Breast epithelium (tissue), 4 donors: ENCODE measurements at regions not wholly inside any gene's neighbourhood (a gene's known extent, or its start where the extent isn't known, plus 50 kb on each side); places are given as distances from the start of the nearest gene placed in this dataset.

Experiments
- DNase-seq, 2 donors: peaks; one replicate each; pipeline ENCODE4 v3.0.0-alpha.2; 2019; ENCODE audit warnings: low spot score in 2 of 2
- H3K27ac ChIP-seq, 2 donors: fragments of 200-600 bp; sonication (generic) in 1 of 2; one replicate each; pipeline ENCODE4 v1.5.1; 2016 to 2019; ENCODE audit warnings: mild to moderate bottlenecking in 1 of 2
- H3K27me3 ChIP-seq, 2 donors: fragments of 200-600 bp; sonication (generic) in 1 of 2; one replicate each; pipeline versions ENCODE4 v1.5.1 to v1.6.0; 2017 to 2019; ENCODE audit warnings: control low read depth in 1 of 2, mild to moderate bottlenecking in 1 of 2
- H3K36me3 ChIP-seq: fragments of 200-600 bp; one replicate; pipeline ENCODE4 v1.5.1; 2019
- H3K4me1 ChIP-seq, 2 donors: fragments of 200-600 bp; sonication (generic); one replicate each; pipeline ENCODE4 v1.5.1; 2016 to 2019; ENCODE audit warnings: control low read depth in 1 of 2
- H3K4me3 ChIP-seq, 3 donors: fragments of 200-600 bp; sonication (generic); 1 replicate in 2 of 3; 2 replicates in 1 of 3; pipeline ENCODE4 v1.5.1; 2016 to 2019; ENCODE audit warnings: mild to moderate bottlenecking in 3 of 3, moderate library complexity in 2 of 3
- H3K9me3 ChIP-seq, 2 donors: fragments of 200-600 bp; sonication (generic) in 1 of 2; one replicate each; pipeline ENCODE4 v1.5.1; 2016 to 2019; ENCODE audit warnings: control low read depth in 1 of 2
- POLR2A ChIP-seq: fragments of 450-650 bp; IDR thresholded peaks from one replicate; pipeline ENCODE4 v1.6.1; 2016; ENCODE audit warnings: antibody characterized with exemption, mild to moderate bottlenecking, moderate library complexity
- POLR2AphosphoS5 ChIP-seq, 3 donors: sonication (generic); formaldehyde crosslinking; IDR thresholded peaks; one replicate each; pipeline ENCODE4 v1.6.1; 2017; ENCODE audit warnings: antibody characterized with exemption in 3 of 3
- intact Hi-C: fragments of 100-400 bp; cut with DNase I; formaldehyde crosslinking; loops from one replicate; pipeline ENCODE4 v1.15.1; 2023; ENCODE audit warnings: low total_unique reads
- TF ChIP-seq, protein P1 (sequence below), 3 donors: fragments of 450-650 bp; IDR thresholded peaks; one replicate each; pipeline ENCODE4 v1.5.1; 2016 to 2017; ENCODE audit warnings: antibody characterized with exemption in 3 of 3, mild to moderate bottlenecking in 3 of 3, moderate library complexity in 3 of 3

DNA sequence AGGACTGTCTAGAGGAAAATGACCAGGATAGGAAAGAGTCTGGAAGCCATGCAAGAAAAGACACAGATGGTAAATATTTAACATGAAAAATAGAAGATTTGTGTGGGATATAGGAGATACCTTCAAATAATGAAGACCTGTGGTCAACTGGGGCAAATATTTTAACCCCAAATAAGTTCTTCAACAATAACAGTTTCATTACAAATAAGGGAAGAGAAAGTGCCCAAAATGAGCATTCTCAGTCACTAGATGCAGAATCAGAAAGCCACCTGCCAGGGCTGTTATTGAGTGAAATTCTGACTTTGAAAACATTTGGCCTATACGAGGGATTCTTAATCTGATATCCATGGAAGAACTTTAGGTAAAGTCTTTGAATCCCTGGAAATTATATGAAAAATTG, 231.2 kb upstream of the PLEKHG7 start:
- H3K27me3 ChIP-seq, result no peaks in the 10 kb centered on the region
- H3K9me3 ChIP-seq, result no peaks in the 10 kb centered on the region
- no peaks in the 10 kb centered on the region for H3K36me3 ChIP-seq
- intact Hi-C loops, result no loop called here
- no peak for DNase-seq
- H3K4me3 ChIP-seq, result no peak overlapping the region
- TF ChIP-seq POLR2AphosphoS5 (IDR thresholded peaks at IDR 0.05), result no peak
- no peaks in the 10 kb centered on the region for H3K4me1 ChIP-seq
- no peak overlapping the region for H3K27ac ChIP-seq

DNA sequence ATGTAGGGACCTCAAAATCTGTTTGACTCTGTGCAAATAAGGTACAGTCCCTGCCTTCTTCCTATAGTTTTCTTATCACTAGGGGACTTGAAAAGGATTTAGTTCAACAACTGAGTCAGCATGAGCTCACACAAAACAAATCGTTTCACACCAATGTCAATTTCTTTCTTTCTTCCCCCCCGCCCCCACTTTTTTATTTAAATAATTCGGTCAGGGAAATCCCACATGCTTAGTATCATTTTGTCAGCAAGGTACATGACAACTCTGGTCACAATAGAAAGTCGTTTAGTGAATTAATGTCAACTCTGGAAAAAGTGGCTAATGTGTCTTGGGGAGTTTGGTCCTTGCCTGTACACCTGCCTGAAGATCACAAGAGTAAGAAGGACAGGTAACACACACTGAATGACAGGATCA, 232.2 kb upstream of the PLEKHG7 start:
- H3K27ac ChIP-seq, result no peak overlapping the region
- no peak overlapping the region for H3K4me3 ChIP-seq
- no peaks in the 10 kb centered on the region for H3K4me1 ChIP-seq
- H3K36me3 ChIP-seq, result no peaks in the 10 kb centered on the region
- intact Hi-C loops, result no loop called here
- TF ChIP-seq POLR2A (no peak), POLR2AphosphoS5 (IDR thresholded peaks at IDR 0.05) (no peak)
- TF ChIP-seq, protein P1, sequence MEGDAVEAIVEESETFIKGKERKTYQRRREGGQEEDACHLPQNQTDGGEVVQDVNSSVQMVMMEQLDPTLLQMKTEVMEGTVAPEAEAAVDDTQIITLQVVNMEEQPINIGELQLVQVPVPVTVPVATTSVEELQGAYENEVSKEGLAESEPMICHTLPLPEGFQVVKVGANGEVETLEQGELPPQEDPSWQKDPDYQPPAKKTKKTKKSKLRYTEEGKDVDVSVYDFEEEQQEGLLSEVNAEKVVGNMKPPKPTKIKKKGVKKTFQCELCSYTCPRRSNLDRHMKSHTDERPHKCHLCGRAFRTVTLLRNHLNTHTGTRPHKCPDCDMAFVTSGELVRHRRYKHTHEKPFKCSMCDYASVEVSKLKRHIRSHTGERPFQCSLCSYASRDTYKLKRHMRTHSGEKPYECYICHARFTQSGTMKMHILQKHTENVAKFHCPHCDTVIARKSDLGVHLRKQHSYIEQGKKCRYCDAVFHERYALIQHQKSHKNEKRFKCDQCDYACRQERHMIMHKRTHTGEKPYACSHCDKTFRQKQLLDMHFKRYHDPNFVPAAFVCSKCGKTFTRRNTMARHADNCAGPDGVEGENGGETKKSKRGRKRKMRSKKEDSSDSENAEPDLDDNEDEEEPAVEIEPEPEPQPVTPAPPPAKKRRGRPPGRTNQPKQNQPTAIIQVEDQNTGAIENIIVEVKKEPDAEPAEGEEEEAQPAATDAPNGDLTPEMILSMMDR (IDR thresholded peaks at IDR 0.05), result no peak
- no peak for DNase-seq
- no peaks in the 10 kb centered on the region for H3K9me3 ChIP-seq
- no peaks in the 10 kb centered on the region for H3K27me3 ChIP-seq

DNA sequence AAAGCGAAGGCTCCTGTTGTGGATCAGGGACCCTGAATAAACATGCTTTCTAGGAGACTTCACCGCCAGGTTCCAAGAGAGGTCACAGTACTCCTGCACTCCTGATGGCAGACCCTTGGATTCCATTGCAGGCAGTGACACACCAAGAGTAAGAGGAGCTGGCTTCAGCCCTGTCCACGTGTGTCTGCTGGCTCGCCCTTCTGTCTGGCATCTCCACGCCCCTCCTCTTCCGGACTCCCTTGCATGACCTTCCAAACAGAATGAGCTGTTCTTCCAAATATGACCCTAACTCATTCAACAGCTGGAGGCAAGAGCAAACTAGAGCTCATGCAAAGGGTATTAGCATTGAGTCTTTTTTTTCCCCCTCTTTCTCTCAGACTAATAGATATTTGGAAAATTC, 233.0 kb upstream of the PLEKHG7 start:
- Histone ChIP-seq H3K27ac (no peak overlapping the region), H3K9me3 (no peaks in the 10 kb centered on the region), H3K4me1 (no peaks in the 10 kb centered on the region), H3K27me3 (no peaks in the 10 kb centered on the region), H3K4me3 (no peak overlapping the region), H3K36me3 (no peaks in the 10 kb centered on the region)
- intact Hi-C loops, result no loop called here
- TF ChIP-seq POLR2AphosphoS5 (IDR thresholded peaks at IDR 0.05), result no peak
- no peak for DNase-seq

DNA sequence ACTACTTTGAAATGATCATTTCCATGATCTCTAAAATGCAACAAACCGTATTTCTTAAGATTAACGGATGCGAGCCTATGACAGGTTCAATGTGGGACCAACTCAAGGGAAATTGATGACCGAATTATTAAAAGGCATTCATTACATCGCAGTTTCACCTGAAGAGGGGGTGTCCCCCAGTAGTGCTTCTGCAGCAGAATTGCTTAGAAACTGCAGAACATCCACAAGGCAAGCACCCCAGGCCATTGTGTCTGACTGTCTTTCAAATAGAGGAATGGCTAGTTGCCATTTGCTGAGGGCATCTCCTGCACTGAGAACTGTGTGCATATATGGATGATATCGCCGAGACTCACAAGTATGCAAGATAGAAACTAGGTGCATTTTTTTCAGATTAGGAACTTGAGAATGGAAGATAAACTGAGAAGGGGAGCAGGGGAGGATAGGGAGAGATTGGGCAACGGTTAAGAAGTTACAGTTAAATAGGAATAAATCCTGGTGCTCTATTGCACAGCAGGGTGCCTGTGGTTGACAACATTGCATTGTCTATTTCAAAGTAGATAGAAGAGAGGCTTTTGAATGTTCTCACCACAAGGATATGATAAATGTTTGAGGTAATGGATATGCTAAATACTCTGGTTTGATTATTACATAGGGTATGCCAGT, 234.3 kb upstream of the PLEKHG7 start:
- no peak for DNase-seq
- H3K9me3 ChIP-seq, result no peaks in the 10 kb centered on the region
- H3K36me3 ChIP-seq, result no peaks in the 10 kb centered on the region
- intact Hi-C loops, result no loop called here
- H3K4me3 ChIP-seq, result no peak overlapping the region
- TF ChIP-seq, protein P1 (IDR thresholded peaks at IDR 0.05), result no peak
- TF ChIP-seq POLR2A, result no peak
- TF ChIP-seq POLR2AphosphoS5 (IDR thresholded peaks at IDR 0.05), result no peak
- H3K4me1 ChIP-seq, result no peaks in the 10 kb centered on the region
- no peaks in the 10 kb centered on the region for H3K27me3 ChIP-seq
- H3K27ac ChIP-seq, result no peak overlapping the region

DNA sequence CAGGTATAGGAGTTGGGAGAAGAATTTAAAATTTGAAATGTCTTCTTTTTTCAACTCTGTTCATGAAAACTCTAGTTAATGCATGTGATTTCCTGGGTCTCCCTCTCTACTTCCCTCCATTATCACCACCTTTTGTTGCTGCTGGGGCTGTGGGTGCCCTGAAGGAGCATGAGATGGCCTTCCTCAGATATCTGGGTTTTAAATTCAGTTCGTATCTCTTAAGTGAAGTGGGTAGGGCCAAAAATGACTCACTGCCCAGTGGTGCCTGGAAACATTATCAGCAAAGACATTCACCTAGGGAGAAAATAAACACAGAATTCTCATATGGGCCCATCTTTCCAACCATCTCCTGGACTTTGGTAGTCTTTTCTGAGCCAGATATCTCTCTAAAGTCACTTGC, 234.9 kb upstream of the PLEKHG7 start:
- H3K27me3 ChIP-seq, result no peaks in the 10 kb centered on the region
- H3K9me3 ChIP-seq, result no peaks in the 10 kb centered on the region
- H3K27ac ChIP-seq, result no peak overlapping the region
- no peaks in the 10 kb centered on the region for H3K36me3 ChIP-seq
- TF ChIP-seq, protein P1 (IDR thresholded peaks at IDR 0.05), result no peak
- TF ChIP-seq POLR2A (no peak), POLR2AphosphoS5 (IDR thresholded peaks at IDR 0.05) (no peak)
- intact Hi-C loops, result no loop called here
- no peaks in the 10 kb centered on the region for H3K4me1 ChIP-seq
- no peak overlapping the region for H3K4me3 ChIP-seq
- no peak for DNase-seq

DNA sequence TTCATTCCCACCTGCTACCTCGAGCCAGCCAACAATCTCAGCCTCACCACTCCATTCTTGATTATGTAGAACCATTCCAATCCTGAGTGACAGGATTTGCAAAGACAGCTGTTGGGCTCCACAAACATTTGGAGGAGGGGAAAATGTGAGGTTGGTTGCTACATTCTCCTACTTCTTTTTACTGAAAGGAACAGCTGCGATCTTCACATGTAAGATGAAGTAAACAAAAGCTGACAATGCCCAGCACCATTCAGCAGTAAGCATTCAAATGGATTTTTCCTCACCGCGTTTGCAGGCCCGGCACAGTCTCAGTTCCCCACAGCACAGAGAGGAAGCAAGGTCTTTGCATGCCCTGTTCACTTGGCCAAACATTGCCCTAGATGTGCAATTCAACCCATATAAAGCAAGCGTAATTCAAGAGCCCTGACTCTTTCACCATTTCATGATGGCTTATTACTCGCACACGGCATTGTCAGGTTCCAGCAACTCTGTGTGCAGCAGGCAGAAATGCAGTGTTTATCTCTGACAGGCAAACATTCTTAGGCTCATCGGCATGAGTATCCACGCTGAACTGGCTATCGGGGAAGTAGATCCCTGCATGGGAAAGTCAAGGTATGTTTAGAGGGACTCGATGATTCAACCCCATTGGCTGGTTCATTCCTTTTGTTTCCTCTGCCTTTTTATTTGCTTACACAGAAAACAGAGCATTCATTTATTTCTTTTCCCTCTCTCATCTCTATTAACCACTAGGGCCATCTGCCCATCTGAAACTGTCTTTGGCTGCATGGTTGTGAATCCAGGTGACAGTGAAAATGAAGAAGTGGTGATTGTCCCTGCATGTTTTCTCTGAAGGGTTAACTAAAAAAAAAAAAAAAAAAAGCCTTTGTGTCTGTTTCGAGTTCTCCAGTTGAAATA, 236.1 kb upstream of the PLEKHG7 start:
- H3K4me1 ChIP-seq, result no peaks in the 10 kb centered on the region
- no peak overlapping the region for H3K4me3 ChIP-seq
- intact Hi-C loops, result no loop called here

More for the DNA sequence above, 236.1 kb upstream of the PLEKHG7 start:
- no peak overlapping the region for H3K27ac ChIP-seq
- H3K36me3 ChIP-seq, result no peaks in the 10 kb centered on the region
- H3K9me3 ChIP-seq, result no peaks in the 10 kb centered on the region
- no peak for DNase-seq
- no peak for TF ChIP-seq POLR2AphosphoS5 (IDR thresholded peaks at IDR 0.05)
- TF ChIP-seq POLR2A, result no peak
- TF ChIP-seq, protein P1 (IDR thresholded peaks at IDR 0.05), result no peak
- H3K27me3 ChIP-seq, result no peaks in the 10 kb centered on the region
